ENCODE measurements at regions not wholly inside any gene's neighbourhood (a gene's known extent, or its start where the extent isn't known, plus 50 kb on each side); places are given as distances from the start of the nearest gene placed in this dataset.
A peak's percentile ranks its signal among the peaks of the same experiment; 100 is the strongest.
"Not testable (repeated sequence)": the region's sequence is repeated elsewhere in the genome, so short reads cannot be mapped to it uniquely, and the experiment has no call there.

DNA sequence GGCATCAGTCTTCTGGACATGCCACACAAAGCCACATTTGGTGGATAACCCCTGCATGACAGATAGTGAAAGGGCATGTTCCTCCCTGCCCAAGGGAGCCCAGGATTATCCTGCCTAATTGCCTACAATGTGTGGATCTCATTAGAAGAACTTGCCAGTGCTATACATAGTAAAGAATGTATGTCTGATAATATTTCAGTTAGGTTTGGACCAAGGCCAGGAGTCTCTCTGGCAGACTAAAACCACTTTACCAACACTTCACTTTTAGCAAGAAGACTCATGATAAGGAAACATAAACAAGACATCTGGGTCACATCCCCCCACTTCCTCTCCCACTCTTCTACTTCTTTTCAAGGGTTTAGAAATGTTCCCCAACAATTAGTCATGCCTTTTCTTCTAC is 196.7 kb downstream of the MTERF1 start:
- DNase-seq (ENCODE audit: low read depth, low spot score) = no peak

- no peak for DNase-seq (ENCODE audit: low read depth, low spot score)
These were observed 195.0 kb downstream of the MTERF1 start for GRCh38 chr7:91685544-91685943.

GRCh38 chr7:91690541-91691070 is 189.9 kb downstream of the MTERF1 start:
- DNase-seq (ENCODE audit: low read depth, low spot score) = no peak

GRCh38 chr7:91691865-91692264 is 188.6 kb downstream of the MTERF1 start:
- no peak for DNase-seq (ENCODE audit: low read depth, low spot score)

- no peak for DNase-seq (ENCODE audit: low read depth, low spot score)
These were observed 187.7 kb downstream of the MTERF1 start for GRCh38 chr7:91692800-91693199.

GRCh38 chr7:91694351-91694841 is 186.1 kb downstream of the MTERF1 start:
- no peak for DNase-seq (ENCODE audit: low read depth, low spot score)

GRCh38 chr7:91710881-91711280 is 169.6 kb downstream of the MTERF1 start:
- DNase-seq (ENCODE audit: low read depth, low spot score) = no peak

- no peak for DNase-seq (ENCODE audit: low read depth, low spot score)
These were observed 166.8 kb downstream of the MTERF1 start for GRCh38 chr7:91713669-91714068.

GRCh38 chr7:91717681-91718470 is 162.6 kb downstream of the MTERF1 start:
- no peak for DNase-seq (ENCODE audit: low read depth, low spot score)

GRCh38 chr7:91719008-91719407 is 161.5 kb downstream of the MTERF1 start:
- DNase-seq (ENCODE audit: low read depth, low spot score) = no peak

GRCh38 chr7:91720260-91720937 is 160.1 kb downstream of the MTERF1 start:
- no peak for DNase-seq (ENCODE audit: low read depth, low spot score)

- DNase-seq (ENCODE audit: low read depth, low spot score) = no peak
These were observed 157.7 kb downstream of the MTERF1 start for GRCh38 chr7:91722831-91723230.

- not testable (repeated sequence) for DNase-seq (ENCODE audit: low read depth, low spot score)
These were observed 151.5 kb downstream of the MTERF1 start for GRCh38 chr7:91729046-91729445.

DNA sequence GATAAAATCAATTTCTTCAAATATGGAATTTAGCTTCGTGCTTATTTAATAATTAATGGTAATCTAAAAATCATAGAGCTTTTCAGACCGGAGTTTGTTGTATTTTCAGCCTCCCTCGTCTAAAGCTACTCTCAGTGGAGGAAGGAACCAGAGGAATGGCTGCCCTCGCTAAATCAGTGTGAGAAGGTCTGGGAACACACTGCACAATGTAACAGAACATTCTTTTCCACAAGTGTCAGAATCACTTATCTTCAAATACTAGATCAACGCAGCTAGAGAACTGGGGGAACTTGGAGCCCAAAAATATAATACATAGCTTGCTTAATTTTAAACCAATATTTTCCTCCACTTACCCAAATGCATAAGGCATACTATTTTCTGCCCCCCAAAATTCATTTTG is 148.5 kb downstream of the MTERF1 start:
- DNase-seq (ENCODE audit: low read depth, low spot score) = no peak

DNA sequence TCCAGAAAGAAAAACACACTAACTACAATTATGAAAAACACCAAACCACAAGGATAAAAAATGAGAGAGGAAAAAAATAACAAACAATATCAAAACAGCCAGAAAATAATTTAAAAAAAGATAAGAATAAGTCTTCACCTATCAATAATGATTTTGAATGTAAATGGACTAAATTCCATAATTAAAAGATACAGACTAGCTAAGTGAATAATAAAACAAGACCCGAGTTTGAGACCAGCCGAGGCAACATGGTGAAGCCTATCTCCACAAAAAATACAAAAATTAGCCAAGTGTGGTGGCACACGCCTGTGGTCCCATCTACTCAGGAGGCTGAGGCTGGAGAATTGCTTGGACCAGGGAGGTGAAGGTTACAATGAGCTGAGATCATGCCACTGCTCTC is 131.1 kb downstream of the MTERF1 start:
- DNase-seq (ENCODE audit: low read depth, low spot score) = no peak

DNA sequence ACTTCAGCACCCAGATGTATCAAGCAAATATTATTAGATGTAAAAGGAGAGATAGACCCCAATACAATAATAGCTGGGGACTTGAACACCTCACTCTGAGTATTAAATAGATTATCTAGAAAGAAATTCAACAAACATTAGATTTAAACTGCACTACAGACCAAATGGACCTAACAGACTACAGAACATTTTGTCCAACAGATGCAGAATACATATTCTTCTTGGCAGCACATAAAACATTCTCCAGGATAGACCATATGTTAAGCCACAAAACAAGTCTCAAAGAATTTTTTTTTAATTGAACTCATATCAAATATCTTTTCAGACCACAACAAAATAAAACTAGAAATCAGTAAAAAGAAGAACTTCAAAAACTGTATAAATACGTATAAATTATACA is 130.4 kb downstream of the MTERF1 start:
- no peak for DNase-seq (ENCODE audit: low read depth, low spot score)

GRCh38 chr7:91752102-91752501 is 128.4 kb downstream of the MTERF1 start:
- no peak for DNase-seq (ENCODE audit: low read depth, low spot score)

- DNase-seq (ENCODE audit: low read depth, low spot score) = not testable (repeated sequence)
These were observed 126.2 kb downstream of the MTERF1 start for GRCh38 chr7:91754280-91754679.

DNA sequence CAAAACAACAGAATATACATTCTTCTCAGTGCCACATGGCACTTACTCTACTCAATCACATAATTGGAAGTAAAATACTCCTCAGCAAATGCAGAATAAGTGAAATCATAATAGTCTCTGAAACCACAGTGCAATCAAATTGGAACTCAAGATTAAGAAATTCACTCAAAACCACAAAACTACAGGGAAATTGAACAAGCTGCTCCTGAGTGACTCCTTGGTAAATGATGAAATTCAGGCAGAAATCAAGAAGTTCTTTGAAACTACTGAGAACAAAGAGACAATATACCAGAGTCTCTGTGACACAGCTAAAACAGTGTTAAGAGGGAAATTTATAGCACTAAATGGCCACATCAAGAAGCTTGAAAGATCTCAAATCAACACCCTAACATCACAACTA is 125.4 kb downstream of the MTERF1 start:
- DNase-seq (ENCODE audit: low read depth, low spot score) = not testable (repeated sequence)

DNA sequence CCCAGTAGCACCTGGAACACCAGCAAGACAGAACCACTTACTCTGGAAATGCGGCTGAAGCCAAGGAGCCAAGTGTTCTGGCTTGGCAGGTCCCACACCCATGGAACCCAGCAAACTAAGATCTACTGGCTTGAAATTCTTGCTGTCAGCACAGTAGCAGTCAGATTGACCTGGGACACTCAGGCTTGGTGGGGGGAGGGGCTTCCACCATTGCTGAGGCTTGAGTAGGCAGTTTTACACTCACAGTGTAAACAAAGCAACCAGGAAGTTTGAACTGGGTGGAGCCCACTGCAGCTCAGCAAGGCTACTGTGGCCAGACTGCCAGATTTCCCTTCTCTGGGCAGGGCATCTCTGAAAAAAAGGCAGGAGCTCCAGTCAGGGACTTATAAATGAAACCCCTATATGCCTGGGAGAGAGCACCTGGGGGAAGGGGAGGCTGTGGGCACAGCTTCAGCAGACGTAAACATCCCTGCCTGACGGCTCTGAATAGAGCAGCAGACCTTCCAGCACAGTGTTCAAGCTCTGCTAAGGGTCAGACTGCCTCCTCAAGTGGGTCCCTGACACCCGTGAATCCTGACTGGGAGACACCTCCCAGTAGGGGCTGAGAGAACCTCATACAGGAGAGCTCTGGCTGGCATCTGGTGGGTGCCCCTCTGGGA is 121.2 kb downstream of the MTERF1 start:
- DNase-seq (ENCODE audit: low read depth, low spot score) = peak; percentile 85

- no peak for DNase-seq (ENCODE audit: low read depth, low spot score)
These were observed 112.7 kb downstream of the MTERF1 start for GRCh38 chr7:91767820-91768219.

GRCh38 chr7:91771394-91771793 is 109.1 kb downstream of the MTERF1 start:
- DNase-seq (ENCODE audit: low read depth, low spot score) = no peak

All from ELF-1 (cell line).